ENCODE measurements at regions not wholly inside any gene's neighbourhood (a gene's known extent, or its start where the extent isn't known, plus 50 kb on each side); places are given as distances from the start of the nearest gene placed in this dataset.

DNA sequence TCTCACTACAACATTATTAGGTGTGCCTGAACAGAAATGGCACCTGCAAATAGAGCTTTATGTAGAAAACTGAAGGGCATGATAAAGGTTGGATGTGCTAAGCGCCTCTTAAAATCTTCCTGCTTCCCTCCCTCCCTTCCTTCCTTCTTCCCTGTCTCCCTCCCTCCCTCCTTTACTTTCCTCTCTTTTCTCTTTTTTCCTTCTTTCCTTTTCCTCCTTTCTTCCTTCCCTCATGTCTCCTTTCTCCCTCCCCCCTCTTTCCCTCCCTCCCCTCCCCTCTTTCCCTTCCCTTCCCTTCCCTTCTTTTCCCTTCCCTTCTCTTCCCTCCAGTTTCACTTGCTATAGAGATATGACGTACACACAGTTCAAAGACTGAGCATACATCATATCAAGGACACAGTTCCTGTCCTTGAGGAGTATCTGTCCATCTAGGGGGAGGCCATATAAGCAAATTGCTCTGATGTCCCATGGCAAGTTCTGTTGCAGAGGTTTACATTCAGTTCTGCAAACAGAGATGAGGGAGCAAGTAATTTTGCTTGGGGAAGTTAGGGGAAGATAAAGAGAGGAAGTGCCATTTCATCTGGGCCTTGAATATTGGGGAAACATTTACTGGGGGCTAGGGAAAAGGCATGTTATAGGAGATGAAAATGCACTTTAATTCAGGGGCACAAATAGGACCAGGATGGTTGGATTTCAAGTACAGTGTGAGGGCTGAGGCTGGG lies 79.0 kb upstream of the EEF1E1 start:
- TF ChIP-seq, protein P1, sequence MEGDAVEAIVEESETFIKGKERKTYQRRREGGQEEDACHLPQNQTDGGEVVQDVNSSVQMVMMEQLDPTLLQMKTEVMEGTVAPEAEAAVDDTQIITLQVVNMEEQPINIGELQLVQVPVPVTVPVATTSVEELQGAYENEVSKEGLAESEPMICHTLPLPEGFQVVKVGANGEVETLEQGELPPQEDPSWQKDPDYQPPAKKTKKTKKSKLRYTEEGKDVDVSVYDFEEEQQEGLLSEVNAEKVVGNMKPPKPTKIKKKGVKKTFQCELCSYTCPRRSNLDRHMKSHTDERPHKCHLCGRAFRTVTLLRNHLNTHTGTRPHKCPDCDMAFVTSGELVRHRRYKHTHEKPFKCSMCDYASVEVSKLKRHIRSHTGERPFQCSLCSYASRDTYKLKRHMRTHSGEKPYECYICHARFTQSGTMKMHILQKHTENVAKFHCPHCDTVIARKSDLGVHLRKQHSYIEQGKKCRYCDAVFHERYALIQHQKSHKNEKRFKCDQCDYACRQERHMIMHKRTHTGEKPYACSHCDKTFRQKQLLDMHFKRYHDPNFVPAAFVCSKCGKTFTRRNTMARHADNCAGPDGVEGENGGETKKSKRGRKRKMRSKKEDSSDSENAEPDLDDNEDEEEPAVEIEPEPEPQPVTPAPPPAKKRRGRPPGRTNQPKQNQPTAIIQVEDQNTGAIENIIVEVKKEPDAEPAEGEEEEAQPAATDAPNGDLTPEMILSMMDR (IDR thresholded peaks at IDR 0.05; ENCODE audit: extremely low read depth, missing control alignments): no peak
- DNase-seq (ENCODE audit: low spot score): no peak

- DNase-seq (ENCODE audit: low spot score): no peak
- TF ChIP-seq, protein P1 (IDR thresholded peaks at IDR 0.05; ENCODE audit: extremely low read depth, missing control alignments): no peak
These were observed 78.2 kb upstream of the EEF1E1 start for GRCh38 chr6:8180327-8181159.

- TF ChIP-seq, protein P1 (IDR thresholded peaks at IDR 0.05; ENCODE audit: extremely low read depth, missing control alignments): no peak
- DNase-seq (ENCODE audit: low spot score): no peak
These were observed 75.4 kb upstream of the EEF1E1 start for GRCh38 chr6:8177721-8178120.

DNA sequence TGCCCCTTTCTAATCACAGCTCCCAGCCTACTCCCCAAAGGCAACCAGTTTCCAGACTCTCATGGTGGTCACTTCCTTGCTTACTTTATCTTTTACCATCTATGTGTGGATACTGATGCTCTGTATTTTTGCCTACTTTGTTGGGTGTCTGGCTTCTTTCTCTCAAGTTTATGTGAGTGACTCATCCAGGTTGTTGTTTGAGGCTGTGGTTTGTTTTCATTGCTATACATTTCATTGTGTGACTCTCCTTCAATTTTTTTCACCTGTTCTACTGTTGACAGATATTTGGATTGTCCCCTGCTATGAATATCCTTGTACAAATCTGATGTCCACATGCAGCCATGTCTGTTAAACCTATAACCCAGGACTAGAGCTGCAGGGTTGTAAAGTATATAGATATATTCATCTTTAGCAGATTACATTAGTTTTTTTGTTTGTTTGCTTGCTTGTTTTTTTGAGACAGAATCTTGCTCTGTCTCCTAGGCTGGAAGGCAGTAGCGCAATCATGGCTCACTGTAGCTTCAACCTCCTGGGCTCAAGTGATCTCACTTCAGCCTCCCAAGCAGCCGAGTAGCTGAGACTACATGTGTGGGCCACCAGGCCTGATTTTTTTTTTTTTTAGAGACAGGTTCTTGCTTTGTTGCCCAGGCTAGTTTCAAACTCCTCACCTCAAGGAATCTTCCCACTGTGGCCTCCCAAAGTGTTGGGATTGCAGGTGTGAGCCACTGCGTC lies 72.9 kb upstream of the EEF1E1 start:
- DNase-seq (ENCODE audit: low spot score): no peak

DNA sequence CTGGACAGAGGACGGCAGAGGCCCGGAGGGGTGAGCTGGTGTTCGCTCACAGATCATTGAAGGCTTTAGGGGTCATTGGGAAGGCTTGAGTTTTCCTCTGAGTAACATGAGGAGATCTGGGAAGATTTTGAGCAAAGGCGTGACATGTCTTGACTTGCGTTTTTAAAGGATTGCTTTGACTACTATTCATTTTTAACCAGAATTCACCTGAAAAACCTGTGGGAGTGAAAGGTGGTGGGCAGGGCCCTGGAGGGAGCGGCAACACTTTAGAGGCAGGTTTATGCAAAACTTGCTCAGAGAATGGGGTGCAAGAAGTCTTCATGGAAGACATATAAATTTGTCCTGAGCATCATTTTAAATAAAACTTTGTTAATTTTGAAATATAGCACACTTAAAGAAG lies 72.2 kb upstream of the EEF1E1 start:
- DNase-seq (ENCODE audit: low spot score): no peak
- TF ChIP-seq, protein P1 (IDR thresholded peaks at IDR 0.05; ENCODE audit: extremely low read depth, missing control alignments): no peak

More for the DNA sequence above, 72.9 kb upstream of the EEF1E1 start:
- TF ChIP-seq, protein P1 (IDR thresholded peaks at IDR 0.05; ENCODE audit: extremely low read depth, missing control alignments): no peak

DNA sequence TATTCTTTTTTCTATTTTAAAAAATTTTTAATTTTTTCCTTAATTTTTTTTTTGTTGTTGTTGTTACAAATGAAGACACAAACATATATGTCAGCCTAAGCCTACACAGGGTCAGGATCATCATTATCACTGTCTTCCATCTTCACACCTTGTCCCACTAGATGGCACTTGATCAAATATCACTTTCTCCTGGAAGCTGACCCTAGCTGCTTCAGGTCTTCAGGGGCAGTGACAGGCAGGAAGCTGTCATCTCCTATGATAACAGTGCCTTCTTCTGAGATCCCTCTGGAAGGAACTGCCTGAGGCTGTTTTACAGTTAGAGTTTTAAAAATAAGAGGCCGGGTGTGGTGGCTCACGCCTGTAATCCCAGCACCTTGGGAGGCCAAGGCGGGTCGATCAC lies 70.2 kb upstream of the EEF1E1 start:
- DNase-seq (ENCODE audit: low spot score): no peak
- TF ChIP-seq, protein P1 (IDR thresholded peaks at IDR 0.05; ENCODE audit: extremely low read depth, missing control alignments): no peak

Data from GM20000 (cell line).